Smooth muscle cell (in vitro differentiated cells): ENCODE measurements at regions not wholly inside any gene's neighbourhood (a gene's known extent, or its start where the extent isn't known, plus 50 kb on each side); places are given as distances from the start of the nearest gene placed in this dataset.
"Not testable (repeated sequence)": the region's sequence is repeated elsewhere in the genome, so short reads cannot be mapped to it uniquely, and the experiment has no call there.

ENCODE experiments used
- DNase-seq: peaks from one replicate; lab custom pipeline; 2025; ENCODE audit not compliant: unreplicated experiment; lab: John Stamatoyannopoulos, UW
- H2AFZ ChIP-seq: fragments of 200-600 bp; sonication (generic); 2 replicates; pipeline ENCODE4 v1.6.0; 2016; ENCODE audit warnings: antibody characterized with exemption, low read depth, mild to moderate bottlenecking
- H3F3A ChIP-seq: fragments of 200-600 bp; sonication (generic); 2 replicates; pipeline ENCODE4 v1.6.0; 2017; ENCODE audit warnings: antibody characterized with exemption, low read depth
- H3K27ac ChIP-seq: fragments of 200-600 bp; sonication (generic); 2 replicates; pipeline ENCODE4 v1.5.1; 2016; ENCODE audit warnings: low read depth, mild to moderate bottlenecking
- H3K27me3 ChIP-seq: fragments of 200-600 bp; sonication (generic); 2 replicates; pipeline ENCODE4 v1.6.1; 2016; ENCODE audit warnings: low read depth, mild to moderate bottlenecking
- H3K36me3 ChIP-seq: fragments of 200-600 bp; sonication (generic); 2 replicates; pipeline ENCODE4 v1.5.1; 2016; ENCODE audit warnings: low read depth
- H3K4me1 ChIP-seq: fragments of 200-600 bp; sonication (generic); 2 replicates; pipeline ENCODE4 v1.5.1; 2016; ENCODE audit warnings: low read depth
- H3K4me2 ChIP-seq: fragments of 200-600 bp; sonication (generic); 2 replicates; pipeline ENCODE4 v1.6.0; 2016; ENCODE audit warnings: mild to moderate bottlenecking
- H3K4me3 ChIP-seq: fragments of 200-600 bp; sonication (generic); 2 replicates; pipeline ENCODE4 v1.5.1; 2016; ENCODE audit warnings: mild to moderate bottlenecking
- H3K79me2 ChIP-seq: fragments of 200-600 bp; sonication (generic); 2 replicates; pipeline ENCODE4 v1.6.0; 2016; ENCODE audit warnings: low read depth, mild to moderate bottlenecking
- H3K9ac ChIP-seq: fragments of 200-600 bp; sonication (generic); 2 replicates; pipeline ENCODE4 v1.6.0; 2016; ENCODE audit warnings: low read depth
- H3K9me3 ChIP-seq: fragments of 200-600 bp; sonication (generic); replicated peaks from 2 replicates; pipeline ENCODE4 v1.5.1; 2016; ENCODE audit warnings: low read depth
- H4K20me1 ChIP-seq: fragments of 200-600 bp; sonication (generic); 2 replicates; pipeline ENCODE4 v1.6.0; 2016; ENCODE audit warnings: low read depth
- WGBS: methylation state at CpG from one replicate; pipeline ENCODE4 v1.1.7; 2016; ENCODE audit warnings: low lambda C conversion rate; 5-methylcytosine and 5-hydroxymethylcytosine counted together
- TF ChIP-seq, protein P1 (sequence below): fragments of 200-600 bp; sonication (generic); IDR thresholded peaks from 2 replicates; pipeline ENCODE4 v1.5.1; 2017; ENCODE audit warnings: borderline replicate concordance, mild to moderate bottlenecking, antibody characterized with exemption; ENCODE audit not compliant: insufficient read depth, poor library complexity, severe bottlenecking

DNA sequence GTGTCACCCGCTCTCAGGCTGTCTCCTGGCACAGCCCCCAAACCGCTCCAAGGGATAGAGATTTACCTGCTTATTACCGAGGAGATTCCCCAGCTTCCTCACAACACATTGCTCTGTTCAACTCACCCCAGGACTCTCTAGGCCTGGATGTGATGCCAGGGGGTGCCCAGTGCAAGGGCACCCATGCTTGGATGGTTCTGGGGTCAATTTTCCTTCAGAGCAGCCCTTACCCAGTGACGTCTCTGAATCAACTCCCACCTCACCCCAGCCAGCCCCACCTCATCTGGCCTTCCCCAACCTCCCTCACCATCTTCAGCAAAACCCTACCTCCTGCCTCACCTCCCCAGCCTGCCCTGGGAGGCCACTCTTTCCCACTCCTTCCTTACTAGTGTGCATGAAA is 951.6 kb upstream of the ZNF722 start:
- Histone ChIP-seq H3K9ac (no peak overlapping the region), H2AFZ (no peak overlapping the region), H4K20me1 (no peaks in the 10 kb centered on the region), H3K27me3 (no peaks in the 10 kb centered on the region), H3K36me3 (no peaks in the 10 kb centered on the region), H3K79me2 (no peaks in the 10 kb centered on the region), H3K4me3 (no peak overlapping the region), H3K27ac (no peak overlapping the region), H3K9me3 (peaks cover 20% of the 10 kb centered on the region), H3F3A (no peaks in the 10 kb centered on the region), H3K4me2 (no peak overlapping the region), H3K4me1 (no peaks in the 10 kb centered on the region)
- TF ChIP-seq, protein P1, sequence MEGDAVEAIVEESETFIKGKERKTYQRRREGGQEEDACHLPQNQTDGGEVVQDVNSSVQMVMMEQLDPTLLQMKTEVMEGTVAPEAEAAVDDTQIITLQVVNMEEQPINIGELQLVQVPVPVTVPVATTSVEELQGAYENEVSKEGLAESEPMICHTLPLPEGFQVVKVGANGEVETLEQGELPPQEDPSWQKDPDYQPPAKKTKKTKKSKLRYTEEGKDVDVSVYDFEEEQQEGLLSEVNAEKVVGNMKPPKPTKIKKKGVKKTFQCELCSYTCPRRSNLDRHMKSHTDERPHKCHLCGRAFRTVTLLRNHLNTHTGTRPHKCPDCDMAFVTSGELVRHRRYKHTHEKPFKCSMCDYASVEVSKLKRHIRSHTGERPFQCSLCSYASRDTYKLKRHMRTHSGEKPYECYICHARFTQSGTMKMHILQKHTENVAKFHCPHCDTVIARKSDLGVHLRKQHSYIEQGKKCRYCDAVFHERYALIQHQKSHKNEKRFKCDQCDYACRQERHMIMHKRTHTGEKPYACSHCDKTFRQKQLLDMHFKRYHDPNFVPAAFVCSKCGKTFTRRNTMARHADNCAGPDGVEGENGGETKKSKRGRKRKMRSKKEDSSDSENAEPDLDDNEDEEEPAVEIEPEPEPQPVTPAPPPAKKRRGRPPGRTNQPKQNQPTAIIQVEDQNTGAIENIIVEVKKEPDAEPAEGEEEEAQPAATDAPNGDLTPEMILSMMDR = no peak
- 79% methylated on average over 4 of the region's 4 CpGs for WGBS
- DNase-seq = no peak

DNA sequence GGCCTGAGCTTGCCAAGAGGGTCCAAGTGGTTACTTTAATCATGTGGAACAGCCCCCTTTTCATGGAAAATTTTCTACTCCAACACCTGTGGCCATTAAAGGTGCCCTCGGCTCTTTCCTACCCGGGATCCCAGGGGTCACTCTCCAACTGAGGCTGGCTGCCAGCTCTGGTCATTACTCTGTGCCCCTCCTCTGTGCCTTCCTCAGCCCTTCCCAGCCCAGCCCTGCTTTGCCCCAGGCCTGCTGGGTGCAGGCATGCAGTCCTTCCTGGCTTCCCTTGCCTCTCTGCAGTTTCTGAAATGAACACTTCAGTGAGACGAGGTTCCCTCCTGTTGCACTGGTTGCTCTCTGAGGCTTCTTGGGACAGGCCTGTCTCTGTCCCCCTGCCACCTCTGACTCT is 951.1 kb upstream of the ZNF722 start:
- Histone ChIP-seq H4K20me1 (no peaks in the 10 kb centered on the region), H3K27ac (no peak overlapping the region), H3K4me1 (no peaks in the 10 kb centered on the region), H3K79me2 (no peaks in the 10 kb centered on the region), H3K9me3 (peaks cover 20% of the 10 kb centered on the region), H2AFZ (no peak overlapping the region), H3K4me3 (no peak overlapping the region), H3F3A (no peaks in the 10 kb centered on the region), H3K4me2 (no peak overlapping the region), H3K9ac (no peak overlapping the region), H3K36me3 (no peaks in the 10 kb centered on the region), H3K27me3 (no peaks in the 10 kb centered on the region)
- 70% methylated on average over 3 of the region's 3 CpGs for WGBS
- TF ChIP-seq, protein P1 = no peak
- no peak for DNase-seq

DNA sequence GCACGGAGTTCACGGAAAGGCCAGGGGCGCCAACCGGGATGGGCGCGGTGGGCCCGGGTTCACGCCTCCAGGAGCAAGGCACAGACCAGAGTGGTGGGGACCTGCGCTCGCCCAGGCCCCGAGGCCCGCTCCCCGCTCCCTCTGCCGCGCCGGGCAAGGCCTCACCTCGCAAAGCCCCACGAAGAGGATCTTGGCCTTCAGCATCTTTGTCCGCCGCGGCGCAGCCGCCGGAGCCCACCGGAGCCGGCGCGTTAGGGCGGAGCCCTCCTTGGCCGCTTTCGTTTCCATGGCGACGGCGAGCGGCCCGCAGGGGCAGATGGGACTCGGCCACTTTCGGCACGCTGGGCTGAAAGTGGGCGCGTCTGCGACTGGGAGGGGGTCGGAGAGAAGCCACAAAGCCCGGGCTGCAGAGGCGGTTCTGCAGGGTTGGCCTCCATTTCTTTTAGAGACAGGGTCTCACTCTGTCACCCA is 944.4 kb upstream of the ZNF722 start:
- whole genome bisulfite sequencing = 97% methylated on average over 43 of the region's 45 CpGs
- Histone ChIP-seq H3K4me1 (no peaks in the 10 kb centered on the region), H3K4me3 (no peak overlapping the region), H3K9ac (no peak overlapping the region), H2AFZ (no peak overlapping the region), H3K27me3 (no peaks in the 10 kb centered on the region), H3K79me2 (no peaks in the 10 kb centered on the region), H3F3A (no peaks in the 10 kb centered on the region), H4K20me1 (no peaks in the 10 kb centered on the region), H3K4me2 (no peak overlapping the region), H3K27ac (no peak overlapping the region), H3K9me3 (peaks cover 40% of the 10 kb centered on the region), H3K36me3 (no peaks in the 10 kb centered on the region)
- TF ChIP-seq, protein P1 = no peak
- no peak for DNase-seq

DNA sequence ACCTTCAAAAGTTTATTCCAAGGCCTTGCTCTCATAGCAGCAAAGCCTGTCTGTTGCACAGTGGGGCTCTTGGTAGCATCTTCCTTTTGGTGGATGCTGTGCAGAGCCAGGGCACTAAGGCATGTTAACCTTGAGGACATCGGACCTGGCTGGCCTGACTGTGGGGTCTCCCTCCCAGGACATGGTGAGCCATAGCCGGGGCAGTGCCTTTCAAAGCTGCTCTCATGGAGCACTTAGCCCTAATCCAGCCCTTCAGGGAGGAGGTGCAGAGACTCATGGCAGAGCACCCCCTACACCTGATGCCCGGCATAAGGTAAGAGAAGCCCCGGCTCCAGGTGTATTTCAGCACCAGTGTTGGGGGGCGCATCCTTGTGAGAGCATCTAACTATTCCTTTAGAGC is 941.4 kb upstream of the ZNF722 start:
- 90% methylated on average over 5 of the region's 5 CpGs for WGBS
- Histone ChIP-seq H3K4me2 (no peak overlapping the region), H3K27me3 (no peaks in the 10 kb centered on the region), H4K20me1 (no peaks in the 10 kb centered on the region), H2AFZ (no peak overlapping the region), H3K9me3 (peaks cover 33% of the 10 kb centered on the region), H3K4me3 (no peak overlapping the region), H3F3A (no peaks in the 10 kb centered on the region), H3K36me3 (no peaks in the 10 kb centered on the region), H3K9ac (no peak overlapping the region), H3K27ac (no peak overlapping the region), H3K79me2 (no peaks in the 10 kb centered on the region), H3K4me1 (no peaks in the 10 kb centered on the region)
- TF ChIP-seq, protein P1 = no peak
- DNase-seq = no peak

DNA sequence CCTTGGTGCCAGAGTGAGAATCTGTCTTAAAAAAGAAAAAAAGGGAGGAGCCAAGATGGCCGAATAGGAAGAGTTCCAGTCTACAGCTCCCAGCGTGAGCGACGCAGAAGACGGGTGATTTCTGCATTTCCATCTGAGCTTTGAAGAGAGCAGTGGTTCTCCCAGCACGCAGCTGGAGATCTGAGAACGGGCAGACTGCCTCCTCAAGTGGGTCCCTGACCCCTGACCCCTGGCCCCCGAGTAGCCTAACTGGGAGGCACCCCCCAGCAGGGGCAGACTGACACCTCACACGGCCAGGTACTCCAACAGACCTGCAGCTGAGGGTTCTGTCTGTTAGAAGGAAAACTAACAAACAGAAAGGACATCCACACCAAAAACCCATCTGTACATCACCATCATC is 937.9 kb upstream of the ZNF722 start:
- H3K36me3 ChIP-seq, H3K79me2 ChIP-seq, H3K27ac ChIP-seq, H3F3A ChIP-seq, H3K4me1 ChIP-seq, H2AFZ ChIP-seq, H3K4me2 ChIP-seq, H3K27me3 ChIP-seq, H3K4me3 ChIP-seq, DNase-seq, H3K9ac ChIP-seq, H4K20me1 ChIP-seq: not testable (repeated sequence)
- H3K9me3 ChIP-seq = peaks cover 33% of the 10 kb centered on the region
- WGBS = 72% methylated on average over 9 of the region's 9 CpGs
